Peyer's patch (tissue), 4 donors: ENCODE measurements at regions not wholly inside any gene's neighbourhood (a gene's known extent, or its start where the extent isn't known, plus 50 kb on each side); places are given as distances from the start of the nearest gene placed in this dataset.

Source experiments
- POLR2A ChIP-seq, 2 donors: fragments of 450-650 bp; IDR thresholded peaks; one replicate each; pipeline ENCODE4 v1.5.1; 2017; ENCODE audit warnings: antibody characterized with exemption in 2 of 2, mild to moderate bottlenecking in 2 of 2, moderate library complexity in 2 of 2
- TF ChIP-seq, protein P1 (sequence below), 6 experiments: fragments of 450-650 bp in 4 of 6; fragments of 200-600 bp in 2 of 6; sonication (generic) in 1 of 6; IDR thresholded peaks; one replicate each; pipeline ENCODE4 v1.5.1; 2017 to 2019; ENCODE audit warnings: antibody characterized with exemption in 6 of 6, mild to moderate bottlenecking in 3 of 6, moderate library complexity in 1 of 6

DNA sequence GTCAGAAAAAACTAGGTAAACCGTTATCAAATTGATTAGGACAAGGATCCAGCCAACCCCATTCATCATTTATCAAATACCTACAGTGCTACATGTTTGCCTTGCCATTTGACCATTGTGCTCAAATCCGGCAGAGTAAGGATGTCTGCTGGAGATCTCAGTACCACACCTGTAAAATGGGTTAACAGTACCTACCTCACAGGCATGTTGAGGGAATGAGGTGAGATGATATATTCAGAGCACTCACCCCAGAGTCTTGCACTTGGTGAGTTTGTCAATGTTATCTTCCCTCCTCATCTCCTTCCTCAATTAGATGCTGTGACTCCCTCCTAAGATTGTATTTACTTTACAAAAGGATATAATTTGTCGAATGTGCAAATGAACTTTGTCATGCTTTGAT is 54.5 kb upstream of the DSP start:
- TF ChIP-seq, protein P1, sequence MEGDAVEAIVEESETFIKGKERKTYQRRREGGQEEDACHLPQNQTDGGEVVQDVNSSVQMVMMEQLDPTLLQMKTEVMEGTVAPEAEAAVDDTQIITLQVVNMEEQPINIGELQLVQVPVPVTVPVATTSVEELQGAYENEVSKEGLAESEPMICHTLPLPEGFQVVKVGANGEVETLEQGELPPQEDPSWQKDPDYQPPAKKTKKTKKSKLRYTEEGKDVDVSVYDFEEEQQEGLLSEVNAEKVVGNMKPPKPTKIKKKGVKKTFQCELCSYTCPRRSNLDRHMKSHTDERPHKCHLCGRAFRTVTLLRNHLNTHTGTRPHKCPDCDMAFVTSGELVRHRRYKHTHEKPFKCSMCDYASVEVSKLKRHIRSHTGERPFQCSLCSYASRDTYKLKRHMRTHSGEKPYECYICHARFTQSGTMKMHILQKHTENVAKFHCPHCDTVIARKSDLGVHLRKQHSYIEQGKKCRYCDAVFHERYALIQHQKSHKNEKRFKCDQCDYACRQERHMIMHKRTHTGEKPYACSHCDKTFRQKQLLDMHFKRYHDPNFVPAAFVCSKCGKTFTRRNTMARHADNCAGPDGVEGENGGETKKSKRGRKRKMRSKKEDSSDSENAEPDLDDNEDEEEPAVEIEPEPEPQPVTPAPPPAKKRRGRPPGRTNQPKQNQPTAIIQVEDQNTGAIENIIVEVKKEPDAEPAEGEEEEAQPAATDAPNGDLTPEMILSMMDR (IDR thresholded peaks at IDR 0.05) = no peak
- no peak for TF ChIP-seq POLR2A (IDR thresholded peaks at IDR 0.05)
